ENCODE measurements at regions not wholly inside any gene's neighbourhood (a gene's known extent, or its start where the extent isn't known, plus 50 kb on each side); places are given as distances from the start of the nearest gene placed in this dataset.
"Not testable (repeated sequence)": the region's sequence is repeated elsewhere in the genome, so short reads cannot be mapped to it uniquely, and the experiment has no call there.

GRCh38 chr6:121951123-121951522, 448.3 kb upstream of the HSF2 start:
- no peaks in the 10 kb centered on the region for H3K4me1 ChIP-seq (ENCODE audit: insufficient read depth, low read length)
- H3K27me3 ChIP-seq (ENCODE audit: insufficient read depth, low read length): no peaks in the 10 kb centered on the region
- H3K4me3 ChIP-seq (ENCODE audit: low read length): no peak overlapping the region
- H3K9me3 ChIP-seq (ENCODE audit: low read depth, low read length): no peaks in the 10 kb centered on the region

- Histone ChIP-seq H3K27me3 (ENCODE audit: insufficient read depth, low read length) (no peaks in the 10 kb centered on the region), H3K4me1 (ENCODE audit: insufficient read depth, low read length) (no peaks in the 10 kb centered on the region), H3K9me3 (ENCODE audit: low read depth, low read length) (no peaks in the 10 kb centered on the region), H3K4me3 (ENCODE audit: low read length) (no peak overlapping the region)
Observed at GRCh38 chr6:121951918-121952379, 447.5 kb upstream of the HSF2 start.

- not testable (repeated sequence) for H3K27me3 ChIP-seq (ENCODE audit: insufficient read depth, low read length); H3K9me3 ChIP-seq (ENCODE audit: low read depth, low read length); H3K4me1 ChIP-seq (ENCODE audit: insufficient read depth, low read length); H3K4me3 ChIP-seq (ENCODE audit: low read length)
Observed at GRCh38 chr6:121955401-121955800, 444.1 kb upstream of the HSF2 start.

- Histone ChIP-seq H3K27me3 (ENCODE audit: insufficient read depth, low read length) (no peaks in the 10 kb centered on the region), H3K4me3 (ENCODE audit: low read length) (no peak overlapping the region), H3K9me3 (ENCODE audit: low read depth, low read length) (no peaks in the 10 kb centered on the region), H3K4me1 (ENCODE audit: insufficient read depth, low read length) (no peaks in the 10 kb centered on the region)
Observed at GRCh38 chr6:121956782-121957181, 442.7 kb upstream of the HSF2 start.

- H3K9me3 ChIP-seq (ENCODE audit: low read depth, low read length): no peaks in the 10 kb centered on the region
- no peaks in the 10 kb centered on the region for H3K27me3 ChIP-seq (ENCODE audit: insufficient read depth, low read length)
- H3K4me3 ChIP-seq (ENCODE audit: low read length): no peak overlapping the region
- H3K4me1 ChIP-seq (ENCODE audit: insufficient read depth, low read length): no peaks in the 10 kb centered on the region
Observed at GRCh38 chr6:121959501-121959900, 440.0 kb upstream of the HSF2 start.

- H3K4me1 ChIP-seq (ENCODE audit: insufficient read depth, low read length): no peaks in the 10 kb centered on the region
- no peaks in the 10 kb centered on the region for H3K27me3 ChIP-seq (ENCODE audit: insufficient read depth, low read length)
- no peaks in the 10 kb centered on the region for H3K9me3 ChIP-seq (ENCODE audit: low read depth, low read length)
- no peak overlapping the region for H3K4me3 ChIP-seq (ENCODE audit: low read length)
Observed at GRCh38 chr6:121961619-121962125, 437.8 kb upstream of the HSF2 start.

GRCh38 chr6:121963826-121964225, 435.6 kb upstream of the HSF2 start:
- Histone ChIP-seq H3K4me3 (ENCODE audit: low read length) (no peak overlapping the region), H3K9me3 (ENCODE audit: low read depth, low read length) (no peaks in the 10 kb centered on the region), H3K27me3 (ENCODE audit: insufficient read depth, low read length) (no peaks in the 10 kb centered on the region), H3K4me1 (ENCODE audit: insufficient read depth, low read length) (no peaks in the 10 kb centered on the region)

- H3K9me3 ChIP-seq (ENCODE audit: low read depth, low read length): no peaks in the 10 kb centered on the region
- no peaks in the 10 kb centered on the region for H3K4me1 ChIP-seq (ENCODE audit: insufficient read depth, low read length)
- H3K4me3 ChIP-seq (ENCODE audit: low read length): no peak overlapping the region
- no peaks in the 10 kb centered on the region for H3K27me3 ChIP-seq (ENCODE audit: insufficient read depth, low read length)
Observed at GRCh38 chr6:121965739-121966138, 433.7 kb upstream of the HSF2 start.

- Histone ChIP-seq H3K27me3 (ENCODE audit: insufficient read depth, low read length) (no peaks in the 10 kb centered on the region), H3K4me3 (ENCODE audit: low read length) (no peak overlapping the region), H3K9me3 (ENCODE audit: low read depth, low read length) (no peaks in the 10 kb centered on the region), H3K4me1 (ENCODE audit: insufficient read depth, low read length) (no peaks in the 10 kb centered on the region)
Observed at GRCh38 chr6:121967631-121968030, 431.8 kb upstream of the HSF2 start.

GRCh38 chr6:121971931-121972335, 427.5 kb upstream of the HSF2 start:
- no peaks in the 10 kb centered on the region for H3K27me3 ChIP-seq (ENCODE audit: insufficient read depth, low read length)
- no peaks in the 10 kb centered on the region for H3K9me3 ChIP-seq (ENCODE audit: low read depth, low read length)
- no peak overlapping the region for H3K4me3 ChIP-seq (ENCODE audit: low read length)
- no peaks in the 10 kb centered on the region for H3K4me1 ChIP-seq (ENCODE audit: insufficient read depth, low read length)

- no peak overlapping the region for H3K4me3 ChIP-seq (ENCODE audit: low read length)
- H3K4me1 ChIP-seq (ENCODE audit: insufficient read depth, low read length): no peaks in the 10 kb centered on the region
- no peaks in the 10 kb centered on the region for H3K27me3 ChIP-seq (ENCODE audit: insufficient read depth, low read length)
- H3K9me3 ChIP-seq (ENCODE audit: low read depth, low read length): no peaks in the 10 kb centered on the region
Observed at GRCh38 chr6:121984956-121985355, 414.5 kb upstream of the HSF2 start.

GRCh38 chr6:121993362-121993761, 406.1 kb upstream of the HSF2 start:
- H3K9me3 ChIP-seq (ENCODE audit: low read depth, low read length): peaks cover 6% of the 10 kb centered on the region
- no peaks in the 10 kb centered on the region for H3K27me3 ChIP-seq (ENCODE audit: insufficient read depth, low read length)
- H3K4me1 ChIP-seq (ENCODE audit: insufficient read depth, low read length): no peaks in the 10 kb centered on the region
- H3K4me3 ChIP-seq (ENCODE audit: low read length): no peak overlapping the region

- Histone ChIP-seq H3K9me3 (ENCODE audit: low read depth, low read length) (peaks cover 6% of the 10 kb centered on the region), H3K27me3 (ENCODE audit: insufficient read depth, low read length) (no peaks in the 10 kb centered on the region), H3K4me1 (ENCODE audit: insufficient read depth, low read length) (no peaks in the 10 kb centered on the region), H3K4me3 (ENCODE audit: low read length) (no peak overlapping the region)
Observed at GRCh38 chr6:121994919-121995318, 404.5 kb upstream of the HSF2 start.

GRCh38 chr6:121998631-121999030, 400.8 kb upstream of the HSF2 start:
- Histone ChIP-seq H3K4me3 (ENCODE audit: low read length) (no peak overlapping the region), H3K27me3 (ENCODE audit: insufficient read depth, low read length) (no peaks in the 10 kb centered on the region), H3K4me1 (ENCODE audit: insufficient read depth, low read length) (no peaks in the 10 kb centered on the region), H3K9me3 (ENCODE audit: low read depth, low read length) (peaks cover 6% of the 10 kb centered on the region)

GRCh38 chr6:121999456-122000065, 399.9 kb upstream of the HSF2 start:
- no peaks in the 10 kb centered on the region for H3K4me1 ChIP-seq (ENCODE audit: insufficient read depth, low read length)
- no peaks in the 10 kb centered on the region for H3K9me3 ChIP-seq (ENCODE audit: low read depth, low read length)
- no peaks in the 10 kb centered on the region for H3K27me3 ChIP-seq (ENCODE audit: insufficient read depth, low read length)
- H3K4me3 ChIP-seq (ENCODE audit: low read length): no peak overlapping the region

GRCh38 chr6:122005661-122006060, 393.8 kb upstream of the HSF2 start:
- no peak overlapping the region for H3K4me3 ChIP-seq (ENCODE audit: low read length)
- no peaks in the 10 kb centered on the region for H3K4me1 ChIP-seq (ENCODE audit: insufficient read depth, low read length)
- no peaks in the 10 kb centered on the region for H3K27me3 ChIP-seq (ENCODE audit: insufficient read depth, low read length)
- H3K9me3 ChIP-seq (ENCODE audit: low read depth, low read length): no peaks in the 10 kb centered on the region
